ENCODE measurements at regions not wholly inside any gene's neighbourhood (a gene's known extent, or its start where the extent isn't known, plus 50 kb on each side); places are given as distances from the start of the nearest gene placed in this dataset.

- Histone ChIP-seq H3K27ac (ENCODE audit: low read length) (no peak overlapping the region), H3K79me2 (replicated peaks; ENCODE audit: insufficient read depth, low read length) (no peaks in the 10 kb centered on the region), H3K27me3 (ENCODE audit: insufficient read depth, low read depth, low read length) (peaks cover 63% of the 10 kb centered on the region), H3K9me3 (ENCODE audit: low read length) (no peaks in the 10 kb centered on the region), H4K20me1 (ENCODE audit: insufficient read depth) (no peaks in the 10 kb centered on the region), H3K9me2 (ENCODE audit: insufficient read depth, low read length) (no peaks in the 10 kb centered on the region), H3K9ac (ENCODE audit: low read length) (no peak overlapping the region), H2AFZ (ENCODE audit: low read depth, low read length) (no peak overlapping the region), H3K4me3 (ENCODE audit: low read length) (no peak overlapping the region), H3K4me2 (ENCODE audit: low read length) (no peak overlapping the region), H3F3A (ENCODE audit: insufficient read depth, low read length, poor library complexity, severe bottlenecking) (no peaks in the 10 kb centered on the region), H3K36me3 (ENCODE audit: insufficient read depth, low read length) (no peaks in the 10 kb centered on the region)
- TF ChIP-seq POLR2AphosphoS5 (IDR thresholded peaks at IDR 0.05) (no peak), TAF1 (IDR thresholded peaks at IDR 0.05; ENCODE audit: low read depth) (no peak), RAD21 (conservative IDR thresholded peaks at IDR 0.05) (no peak), EP300 (conservative IDR thresholded peaks at IDR 0.05; ENCODE audit: poor library complexity, severe bottlenecking) (no peak), CTCF (IDR thresholded peaks at IDR 0.05; ENCODE audit: poor library complexity, severe bottlenecking) (no peak), SMC3 (conservative IDR thresholded peaks at IDR 0.05; ENCODE audit: poor library complexity) (no peak), REST (IDR thresholded peaks at IDR 0.05; ENCODE audit: borderline replicate concordance) (no peak), EZH2 (IDR thresholded peaks at IDR 0.05; ENCODE audit: borderline replicate concordance, insufficient read depth, low read length, poor library complexity, severe bottlenecking) (no peak), MXI1 (conservative IDR thresholded peaks at IDR 0.05; ENCODE audit: poor library complexity, severe bottlenecking) (no peak)
These were observed 313.7 kb upstream of the IRX4 start for GRCh38 chr5:2196416-2196815.

GRCh38 chr5:2194949-2195348, 312.2 kb upstream of the IRX4 start:
- Histone ChIP-seq H3K4me2 (ENCODE audit: low read length) (no peak overlapping the region), H3K9me3 (ENCODE audit: low read length) (no peaks in the 10 kb centered on the region), H3K4me3 (ENCODE audit: low read length) (no peak overlapping the region), H4K20me1 (ENCODE audit: insufficient read depth) (no peaks in the 10 kb centered on the region), H3K9me2 (ENCODE audit: insufficient read depth, low read length) (no peaks in the 10 kb centered on the region), H3K27me3 (ENCODE audit: insufficient read depth, low read depth, low read length) (peaks cover 49% of the 10 kb centered on the region), H3K36me3 (ENCODE audit: insufficient read depth, low read length) (no peaks in the 10 kb centered on the region), H3F3A (ENCODE audit: insufficient read depth, low read length, poor library complexity, severe bottlenecking) (no peaks in the 10 kb centered on the region), H3K27ac (ENCODE audit: low read length) (no peak overlapping the region), H2AFZ (ENCODE audit: low read depth, low read length) (no peak overlapping the region), H3K79me2 (replicated peaks; ENCODE audit: insufficient read depth, low read length) (no peaks in the 10 kb centered on the region), H3K9ac (ENCODE audit: low read length) (no peak overlapping the region)
- TF ChIP-seq POLR2AphosphoS5 (IDR thresholded peaks at IDR 0.05): no peak
- TF ChIP-seq CTCF (IDR thresholded peaks at IDR 0.05; ENCODE audit: poor library complexity, severe bottlenecking): no peak
- TF ChIP-seq MXI1 (conservative IDR thresholded peaks at IDR 0.05; ENCODE audit: poor library complexity, severe bottlenecking): no peak
- TF ChIP-seq EZH2 (IDR thresholded peaks at IDR 0.05; ENCODE audit: borderline replicate concordance, insufficient read depth, low read length, poor library complexity, severe bottlenecking): no peak
- no peak for TF ChIP-seq SMC3 (conservative IDR thresholded peaks at IDR 0.05; ENCODE audit: poor library complexity)
- TF ChIP-seq REST (IDR thresholded peaks at IDR 0.05; ENCODE audit: borderline replicate concordance): no peak
- TF ChIP-seq EP300 (conservative IDR thresholded peaks at IDR 0.05; ENCODE audit: poor library complexity, severe bottlenecking): no peak

Data from neural cell (in vitro differentiated cells).